ENCODE measurements at regions not wholly inside any gene's neighbourhood (a gene's known extent, or its start where the extent isn't known, plus 50 kb on each side); places are given as distances from the start of the nearest gene placed in this dataset.

GRCh38 chr20:7656687-7657467 lies 283.4 kb downstream of the HAO1 start:
- H3K4me3 ChIP-seq, result no peak overlapping the region
- no peak for TF ChIP-seq CTCF (IDR thresholded peaks at IDR 0.05)
- H3K4me1 ChIP-seq, result no peaks in the 10 kb centered on the region
- no peak overlapping the region for H3K27ac ChIP-seq
- DNase-seq, result no peak
- H3K9me3 ChIP-seq, result no peaks in the 10 kb centered on the region
- intact Hi-C loops (cut with DNase I; ENCODE audit: low total_unique reads), result no loop called here
- no peaks in the 10 kb centered on the region for H3K36me3 ChIP-seq
- H3K27me3 ChIP-seq, result no peaks in the 10 kb centered on the region

GRCh38 chr20:7657569-7657968 lies 282.7 kb downstream of the HAO1 start:
- Histone ChIP-seq H3K27ac (no peak overlapping the region), H3K36me3 (no peaks in the 10 kb centered on the region), H3K9me3 (no peaks in the 10 kb centered on the region), H3K4me1 (no peaks in the 10 kb centered on the region), H3K4me3 (no peak overlapping the region), H3K27me3 (no peaks in the 10 kb centered on the region)
- no peak for DNase-seq
- TF ChIP-seq CTCF (IDR thresholded peaks at IDR 0.05), result no peak
- intact Hi-C loops (cut with DNase I; ENCODE audit: low total_unique reads), result no loop called here

GRCh38 chr20:7660165-7660564 lies 280.1 kb downstream of the HAO1 start:
- H3K27ac ChIP-seq, result no peak overlapping the region
- H3K36me3 ChIP-seq, result no peaks in the 10 kb centered on the region
- no peak for TF ChIP-seq CTCF (IDR thresholded peaks at IDR 0.05)
- no peaks in the 10 kb centered on the region for H3K27me3 ChIP-seq
- H3K4me1 ChIP-seq, result no peaks in the 10 kb centered on the region
- no peak for DNase-seq
- H3K9me3 ChIP-seq, result no peaks in the 10 kb centered on the region
- H3K4me3 ChIP-seq, result no peak overlapping the region
- intact Hi-C loops (cut with DNase I; ENCODE audit: low total_unique reads), result no loop called here

- H3K9me3 ChIP-seq, result no peaks in the 10 kb centered on the region
- no peak overlapping the region for H3K27ac ChIP-seq
- no peak for TF ChIP-seq CTCF (IDR thresholded peaks at IDR 0.05)
- H3K4me3 ChIP-seq, result no peak overlapping the region
- no peaks in the 10 kb centered on the region for H3K4me1 ChIP-seq
- intact Hi-C loops (cut with DNase I; ENCODE audit: low total_unique reads), result no loop called here
- no peak for DNase-seq
- H3K36me3 ChIP-seq, result no peaks in the 10 kb centered on the region
- H3K27me3 ChIP-seq, result no peaks in the 10 kb centered on the region
These were observed 274.9 kb downstream of the HAO1 start for GRCh38 chr20:7665376-7665775.

- DNase-seq, result no peak
These were observed 273.1 kb downstream of the HAO1 start for GRCh38 chr20:7667194-7667593.

More at GRCh38 chr20:7667194-7667593, 273.1 kb downstream of the HAO1 start:
- no peak for TF ChIP-seq CTCF (IDR thresholded peaks at IDR 0.05)
- no peaks in the 10 kb centered on the region for H3K36me3 ChIP-seq
- intact Hi-C loops (cut with DNase I; ENCODE audit: low total_unique reads), result no loop called here
- H3K4me3 ChIP-seq, result no peak overlapping the region
- no peaks in the 10 kb centered on the region for H3K4me1 ChIP-seq
- no peaks in the 10 kb centered on the region for H3K27me3 ChIP-seq
- H3K27ac ChIP-seq, result no peak overlapping the region
- no peaks in the 10 kb centered on the region for H3K9me3 ChIP-seq

All from tibial artery (tissue), 4 donors.